Nephron (organoid): ENCODE measurements at regions not wholly inside any gene's neighbourhood (a gene's known extent, or its start where the extent isn't known, plus 50 kb on each side); places are given as distances from the start of the nearest gene placed in this dataset.

ENCODE experiments used
- H3K27ac Mint-ChIP-seq, 3 experiments: 2 replicates each; pipeline ENCODE4 v1.8.0; 2020; ENCODE audit warnings: mixed read lengths in 3 of 3, mild to moderate bottlenecking in 2 of 3, moderate library complexity in 1 of 3
- H3K27me3 Mint-ChIP-seq: 2 replicates; pipeline ENCODE4 v1.8.0; 2021; ENCODE audit warnings: low read depth, mild to moderate bottlenecking, moderate library complexity, mixed read lengths
- H3K36me3 Mint-ChIP-seq: 2 replicates; pipeline ENCODE4 v1.8.0; 2020; ENCODE audit warnings: low read depth, mixed read lengths
- H3K4me1 Mint-ChIP-seq: 2 replicates; pipeline ENCODE4 v1.8.0; 2020; ENCODE audit warnings: mixed read lengths
- H3K4me3 Mint-ChIP-seq, 3 experiments: 2 replicates each; pipeline ENCODE4 v1.8.0; 2020; ENCODE audit warnings: mild to moderate bottlenecking in 3 of 3, mixed read lengths in 3 of 3, moderate library complexity in 2 of 3
- H3K9me3 Mint-ChIP-seq: 2 replicates; pipeline ENCODE4 v1.8.0; 2020; ENCODE audit warnings: mixed read lengths
- TF ChIP-seq, protein P1 (sequence below), 3 experiments: fragments of 200-600 bp; sonication (generic); IDR thresholded peaks; one replicate each; pipeline ENCODE4 v1.5.0; 2021; ENCODE audit warnings: antibody characterized with exemption in 3 of 3; ENCODE audit not compliant: unreplicated experiment in 3 of 3

DNA sequence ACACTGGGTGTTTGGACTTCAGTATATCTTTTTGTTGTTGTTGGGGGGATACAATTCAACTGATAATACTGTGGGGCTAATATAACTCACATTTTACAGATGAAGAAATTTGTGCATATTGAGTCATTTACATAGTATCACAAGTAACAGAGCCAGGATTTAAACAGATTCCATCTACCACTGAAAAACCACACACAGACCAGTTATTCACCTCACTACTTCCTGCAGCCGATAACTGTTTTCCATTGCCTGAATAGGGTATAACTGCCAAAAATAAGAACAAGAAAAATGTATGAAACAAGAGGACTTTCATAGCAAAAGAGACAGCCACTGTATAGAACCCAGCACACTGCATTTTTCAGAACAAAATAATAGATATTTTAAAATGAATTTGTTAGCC, 215.8 kb upstream of the CNTN6 start:
- Mint-ChIP-seq H3K4me3 (no peak overlapping the region), H3K36me3 (no peaks in the 10 kb centered on the region), H3K27ac (no peak overlapping the region), H3K27me3 (peaks cover 4% of the 10 kb centered on the region), H3K9me3 (no peaks in the 10 kb centered on the region), H3K4me1 (no peaks in the 10 kb centered on the region)
- TF ChIP-seq, protein P1, sequence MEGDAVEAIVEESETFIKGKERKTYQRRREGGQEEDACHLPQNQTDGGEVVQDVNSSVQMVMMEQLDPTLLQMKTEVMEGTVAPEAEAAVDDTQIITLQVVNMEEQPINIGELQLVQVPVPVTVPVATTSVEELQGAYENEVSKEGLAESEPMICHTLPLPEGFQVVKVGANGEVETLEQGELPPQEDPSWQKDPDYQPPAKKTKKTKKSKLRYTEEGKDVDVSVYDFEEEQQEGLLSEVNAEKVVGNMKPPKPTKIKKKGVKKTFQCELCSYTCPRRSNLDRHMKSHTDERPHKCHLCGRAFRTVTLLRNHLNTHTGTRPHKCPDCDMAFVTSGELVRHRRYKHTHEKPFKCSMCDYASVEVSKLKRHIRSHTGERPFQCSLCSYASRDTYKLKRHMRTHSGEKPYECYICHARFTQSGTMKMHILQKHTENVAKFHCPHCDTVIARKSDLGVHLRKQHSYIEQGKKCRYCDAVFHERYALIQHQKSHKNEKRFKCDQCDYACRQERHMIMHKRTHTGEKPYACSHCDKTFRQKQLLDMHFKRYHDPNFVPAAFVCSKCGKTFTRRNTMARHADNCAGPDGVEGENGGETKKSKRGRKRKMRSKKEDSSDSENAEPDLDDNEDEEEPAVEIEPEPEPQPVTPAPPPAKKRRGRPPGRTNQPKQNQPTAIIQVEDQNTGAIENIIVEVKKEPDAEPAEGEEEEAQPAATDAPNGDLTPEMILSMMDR (IDR thresholded peaks at IDR 0.05; ENCODE audit: unreplicated experiment in 3 of 3): no peak

DNA sequence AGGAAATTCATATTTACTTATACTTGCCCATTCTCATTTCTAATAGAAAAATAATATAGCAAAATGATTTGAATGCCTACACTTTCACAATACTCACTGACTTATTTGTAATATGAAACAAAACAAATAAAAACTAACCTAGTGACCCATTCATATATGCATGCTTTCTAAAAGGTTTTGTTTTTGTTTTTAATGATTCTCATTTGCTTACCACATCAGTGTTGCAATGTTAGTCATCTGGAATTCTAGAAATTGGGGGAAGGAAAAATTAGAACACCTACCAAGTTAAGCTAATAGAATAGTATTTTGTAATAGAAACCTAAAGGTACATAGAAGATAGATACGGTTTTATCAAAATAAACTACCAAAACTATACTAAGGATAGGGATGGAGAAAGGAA, 214.1 kb upstream of the CNTN6 start:
- no peak overlapping the region for H3K27ac Mint-ChIP-seq
- H3K36me3 Mint-ChIP-seq: no peaks in the 10 kb centered on the region
- H3K9me3 Mint-ChIP-seq: no peaks in the 10 kb centered on the region
- H3K4me1 Mint-ChIP-seq: no peaks in the 10 kb centered on the region
- TF ChIP-seq, protein P1 (IDR thresholded peaks at IDR 0.05; ENCODE audit: unreplicated experiment in 3 of 3): no peak
- peaks cover 4% of the 10 kb centered on the region for H3K27me3 Mint-ChIP-seq
- H3K4me3 Mint-ChIP-seq: no peak overlapping the region

DNA sequence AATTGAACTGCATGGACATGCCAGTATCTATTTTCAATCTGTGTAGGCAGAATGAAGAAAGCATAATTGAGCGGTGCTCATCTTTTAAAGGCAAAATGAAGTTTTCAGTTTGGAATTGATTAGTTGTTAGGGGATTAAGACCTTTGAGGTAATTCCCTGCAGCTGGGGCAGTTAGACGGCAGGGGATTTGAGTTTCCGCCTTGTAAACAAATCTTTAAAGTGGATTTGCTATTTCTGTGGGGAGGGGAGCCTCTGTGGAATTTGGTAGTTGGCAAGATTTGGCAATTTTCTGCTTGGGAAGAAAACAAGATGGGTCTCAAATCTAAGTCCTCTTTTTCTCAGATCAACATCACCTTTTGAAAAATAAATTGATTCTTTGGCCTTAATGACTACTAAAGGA, 212.5 kb upstream of the CNTN6 start:
- Mint-ChIP-seq H3K4me1 (no peaks in the 10 kb centered on the region), H3K4me3 (no peak overlapping the region), H3K9me3 (peaks cover 3% of the 10 kb centered on the region), H3K36me3 (no peaks in the 10 kb centered on the region), H3K27me3 (peaks cover 2% of the 10 kb centered on the region), H3K27ac (no peak overlapping the region)
- TF ChIP-seq, protein P1 (IDR thresholded peaks at IDR 0.05; ENCODE audit: unreplicated experiment in 3 of 3): no peak

DNA sequence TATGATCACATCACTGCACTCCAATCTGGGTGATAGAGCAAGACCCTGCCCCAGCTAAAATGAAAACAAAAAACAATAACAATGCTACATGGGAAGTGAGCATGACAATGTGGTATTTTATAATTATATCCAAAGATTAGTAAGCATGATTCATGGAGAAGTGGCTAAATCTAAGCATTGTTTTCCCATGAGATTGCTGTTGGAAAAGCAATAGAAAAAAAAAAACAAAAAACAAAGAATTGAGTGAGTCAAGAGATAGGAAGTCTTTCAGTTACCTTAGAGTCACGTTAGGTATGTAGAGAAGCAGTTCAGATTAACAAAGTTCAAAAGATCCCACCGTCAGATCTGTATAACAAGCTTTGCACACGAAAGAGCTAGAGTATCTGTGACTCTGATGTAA, 210.3 kb upstream of the CNTN6 start:
- Mint-ChIP-seq H3K27ac (no peak overlapping the region), H3K36me3 (no peaks in the 10 kb centered on the region), H3K4me1 (no peaks in the 10 kb centered on the region)

DNA sequence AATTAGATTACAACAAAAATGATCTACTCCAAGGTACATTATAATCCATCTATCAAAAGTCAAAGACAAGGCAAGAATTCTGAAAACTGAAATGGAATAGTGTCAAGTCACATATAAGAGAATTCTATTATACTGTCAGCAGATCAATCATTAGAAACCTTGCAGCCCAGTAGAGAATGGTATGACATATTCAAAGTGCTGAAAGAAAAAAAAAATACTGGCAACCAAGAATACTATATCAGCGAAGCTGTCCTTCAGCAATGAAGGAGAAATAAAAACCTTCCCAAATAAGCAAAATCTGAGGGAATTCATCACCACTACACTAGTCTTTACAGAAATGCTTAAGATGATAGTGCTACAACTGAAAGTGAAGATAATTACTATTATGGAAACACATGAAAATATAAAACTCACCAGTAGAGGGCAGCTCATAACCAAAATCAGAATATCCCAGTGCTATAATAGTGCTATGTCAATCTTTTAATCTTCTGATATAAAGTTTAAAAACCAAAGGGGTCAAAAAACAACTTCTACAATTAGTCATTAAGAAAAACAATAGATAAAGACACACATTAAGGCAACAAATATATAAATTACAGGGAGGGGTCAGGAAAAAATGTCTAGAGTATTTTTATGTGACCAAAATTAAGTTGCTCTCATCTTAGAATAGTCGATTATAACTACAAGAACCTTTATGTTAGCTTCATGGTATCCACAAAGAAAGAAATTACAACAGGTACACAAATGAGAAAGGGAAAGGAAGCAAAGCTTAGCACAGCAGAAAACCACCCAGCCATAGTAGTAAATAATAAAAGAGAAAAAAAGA, 190.7 kb upstream of the CNTN6 start:
- TF ChIP-seq, protein P1 (IDR thresholded peaks at IDR 0.05; ENCODE audit: unreplicated experiment in 3 of 3): peak in 2 of 3 experiments; percentile 23 to 44
- Mint-ChIP-seq H3K27me3 (no peaks in the 10 kb centered on the region), H3K4me3 (no peak overlapping the region), H3K27ac (no peak overlapping the region), H3K9me3 (peaks cover 32% of the 10 kb centered on the region), H3K4me1 (no peaks in the 10 kb centered on the region), H3K36me3 (peaks cover 6% of the 10 kb centered on the region)

More for the DNA sequence above, 210.3 kb upstream of the CNTN6 start:
- Mint-ChIP-seq H3K4me3 (no peak overlapping the region), H3K27me3 (no peaks in the 10 kb centered on the region), H3K9me3 (peaks cover 3% of the 10 kb centered on the region)
- TF ChIP-seq, protein P1 (IDR thresholded peaks at IDR 0.05; ENCODE audit: unreplicated experiment in 3 of 3): no peak

DNA sequence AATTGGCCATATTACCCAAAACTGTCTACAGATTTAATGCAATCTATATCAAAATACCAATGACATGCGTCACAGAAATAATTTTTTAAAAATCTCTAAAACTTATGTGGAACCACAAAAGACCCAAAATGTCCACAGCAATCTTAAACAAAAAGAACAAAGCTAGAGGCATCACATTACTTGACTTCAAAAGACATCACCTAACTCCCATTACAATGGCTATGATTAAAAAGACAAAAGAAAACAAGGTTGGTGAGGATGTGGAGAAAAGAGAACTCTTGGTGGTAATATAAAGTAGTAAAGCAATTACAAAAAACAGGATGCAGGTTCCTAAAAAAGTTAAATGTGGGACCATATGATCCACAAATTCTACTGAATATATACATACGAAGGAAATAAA, 187.6 kb upstream of the CNTN6 start:
- peaks cover 32% of the 10 kb centered on the region for H3K9me3 Mint-ChIP-seq
- TF ChIP-seq, protein P1 (IDR thresholded peaks at IDR 0.05; ENCODE audit: unreplicated experiment in 3 of 3): no peak
- no peak overlapping the region for H3K4me3 Mint-ChIP-seq
- H3K4me1 Mint-ChIP-seq: no peaks in the 10 kb centered on the region
- no peaks in the 10 kb centered on the region for H3K27me3 Mint-ChIP-seq
- no peak overlapping the region for H3K27ac Mint-ChIP-seq
- H3K36me3 Mint-ChIP-seq: peaks cover 6% of the 10 kb centered on the region
